Colonic mucosa (tissue), 4 donors: ENCODE measurements at regions not wholly inside any gene's neighbourhood (a gene's known extent, or its start where the extent isn't known, plus 50 kb on each side); places are given as distances from the start of the nearest gene placed in this dataset.

Experiments used
- DNase-seq: peaks from one replicate; pipeline ENCODE4 v3.0.0-alpha.2; 2020
- H3K27ac ChIP-seq: fragments of 200-600 bp; one replicate; pipeline ENCODE4 v1.8.0; 2021
- H3K27me3 ChIP-seq: fragments of 200-600 bp; one replicate; pipeline ENCODE4 v1.8.0; 2021
- H3K36me3 ChIP-seq: fragments of 200-600 bp; one replicate; pipeline ENCODE4 v1.8.0; 2021
- H3K4me1 ChIP-seq: fragments of 200-600 bp; one replicate; pipeline ENCODE4 v1.8.0; 2021; ENCODE audit warnings: mild to moderate bottlenecking
- H3K4me3 ChIP-seq: fragments of 200-600 bp; one replicate; pipeline ENCODE4 v1.8.0; 2021
- H3K9ac ChIP-seq, 2 donors: one replicate each; pipeline ENCODE4 v1.7.0; 2013; ENCODE audit warnings: control low read depth in 2 of 2, low read depth in 2 of 2, low read length in 2 of 2
- H3K9me3 ChIP-seq: fragments of 200-600 bp; one replicate; pipeline ENCODE4 v1.8.0; 2021
- intact Hi-C: fragments of 100-400 bp; cut with DNase I; formaldehyde crosslinking; loops from one replicate; pipeline ENCODE4 v1.14.1; 2022
- TF ChIP-seq, protein P1 (sequence below): fragments of 200-600 bp; IDR thresholded peaks from one replicate; pipeline ENCODE4 v1.8.0; 2022; ENCODE audit warnings: antibody characterized with exemption, mild to moderate bottlenecking
- donor health status: healthy.
- donor health status: DM: no; HTN: no; CAD: no.
- donor health status: DM: no; HTN: no; CAD: no.

DNA sequence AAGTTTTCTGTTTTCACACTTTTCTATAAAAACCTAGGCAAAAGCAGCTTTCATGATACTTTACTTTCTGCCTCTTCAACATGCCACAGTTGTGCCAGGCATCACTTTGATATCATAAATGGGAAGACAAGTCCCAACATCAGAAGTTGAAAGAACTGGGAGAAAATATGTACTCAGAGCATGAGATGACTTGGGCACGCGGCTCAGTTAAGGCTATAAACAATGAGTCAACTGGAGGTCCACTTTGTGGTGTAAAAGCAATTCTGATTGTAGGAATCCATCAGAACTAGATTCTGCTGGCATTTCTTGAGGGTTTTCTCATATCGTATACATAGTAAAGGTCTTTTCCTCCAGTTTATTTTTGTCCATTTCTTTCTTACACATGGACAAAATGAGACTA, 109.7 kb upstream of the USP47 start:
- H3K9me3 ChIP-seq: no peaks in the 10 kb centered on the region
- H3K4me3 ChIP-seq: no peak overlapping the region
- no peaks in the 10 kb centered on the region for H3K4me1 ChIP-seq
- H3K27me3 ChIP-seq: no peaks in the 10 kb centered on the region
- no peak for DNase-seq
- no peaks in the 10 kb centered on the region for H3K36me3 ChIP-seq
- TF ChIP-seq, protein P1, sequence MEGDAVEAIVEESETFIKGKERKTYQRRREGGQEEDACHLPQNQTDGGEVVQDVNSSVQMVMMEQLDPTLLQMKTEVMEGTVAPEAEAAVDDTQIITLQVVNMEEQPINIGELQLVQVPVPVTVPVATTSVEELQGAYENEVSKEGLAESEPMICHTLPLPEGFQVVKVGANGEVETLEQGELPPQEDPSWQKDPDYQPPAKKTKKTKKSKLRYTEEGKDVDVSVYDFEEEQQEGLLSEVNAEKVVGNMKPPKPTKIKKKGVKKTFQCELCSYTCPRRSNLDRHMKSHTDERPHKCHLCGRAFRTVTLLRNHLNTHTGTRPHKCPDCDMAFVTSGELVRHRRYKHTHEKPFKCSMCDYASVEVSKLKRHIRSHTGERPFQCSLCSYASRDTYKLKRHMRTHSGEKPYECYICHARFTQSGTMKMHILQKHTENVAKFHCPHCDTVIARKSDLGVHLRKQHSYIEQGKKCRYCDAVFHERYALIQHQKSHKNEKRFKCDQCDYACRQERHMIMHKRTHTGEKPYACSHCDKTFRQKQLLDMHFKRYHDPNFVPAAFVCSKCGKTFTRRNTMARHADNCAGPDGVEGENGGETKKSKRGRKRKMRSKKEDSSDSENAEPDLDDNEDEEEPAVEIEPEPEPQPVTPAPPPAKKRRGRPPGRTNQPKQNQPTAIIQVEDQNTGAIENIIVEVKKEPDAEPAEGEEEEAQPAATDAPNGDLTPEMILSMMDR: no peak
- H3K9ac ChIP-seq: no peak overlapping the region
- no peak overlapping the region for H3K27ac ChIP-seq
- intact Hi-C loops: no loop called here

DNA sequence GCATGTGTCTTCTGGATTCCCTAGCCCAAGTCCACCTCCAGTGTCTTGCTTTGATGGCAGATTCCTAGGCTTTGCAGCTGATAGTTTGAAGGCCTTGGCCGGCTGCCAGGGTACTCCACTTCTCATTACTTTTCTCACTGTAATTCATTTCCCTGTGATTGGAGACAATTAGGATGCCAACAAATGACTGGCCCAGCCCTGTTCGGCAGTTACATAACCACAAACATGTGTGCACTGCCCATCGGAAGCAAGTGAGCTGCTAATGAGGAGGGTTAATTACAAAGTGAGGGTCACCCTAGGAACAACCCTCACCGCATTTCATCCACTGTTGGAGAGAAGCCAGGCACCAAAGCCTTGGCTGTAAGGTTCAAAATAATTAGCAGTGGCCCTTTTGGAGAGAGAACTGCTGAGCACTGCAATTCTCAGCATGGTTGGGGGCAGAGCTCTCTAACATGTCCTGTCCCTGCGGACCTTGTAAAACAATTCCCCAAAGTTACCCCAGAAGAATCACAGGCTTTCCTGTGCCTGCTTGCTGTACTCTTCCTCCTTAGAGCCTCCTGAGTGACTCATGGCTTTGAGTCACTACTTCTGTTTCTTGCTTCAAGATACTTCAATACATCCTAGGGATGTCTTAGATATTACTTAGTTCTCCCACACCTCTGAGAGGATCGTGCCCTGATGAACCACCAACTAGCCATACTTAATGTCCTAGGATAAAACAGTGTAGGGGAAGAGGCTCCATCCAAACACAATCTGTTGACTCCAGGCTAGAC, 109.7 kb upstream of the GALNT18 start:
- Histone ChIP-seq H3K4me3 (no peak overlapping the region), H3K9ac (no peak overlapping the region), H3K36me3 (no peaks in the 10 kb centered on the region), H3K4me1 (no peaks in the 10 kb centered on the region), H3K9me3 (no peaks in the 10 kb centered on the region), H3K27ac (no peak overlapping the region), H3K27me3 (no peaks in the 10 kb centered on the region)
- TF ChIP-seq, protein P1: no peak
- no peak for DNase-seq
- intact Hi-C loops: no loop called here

DNA sequence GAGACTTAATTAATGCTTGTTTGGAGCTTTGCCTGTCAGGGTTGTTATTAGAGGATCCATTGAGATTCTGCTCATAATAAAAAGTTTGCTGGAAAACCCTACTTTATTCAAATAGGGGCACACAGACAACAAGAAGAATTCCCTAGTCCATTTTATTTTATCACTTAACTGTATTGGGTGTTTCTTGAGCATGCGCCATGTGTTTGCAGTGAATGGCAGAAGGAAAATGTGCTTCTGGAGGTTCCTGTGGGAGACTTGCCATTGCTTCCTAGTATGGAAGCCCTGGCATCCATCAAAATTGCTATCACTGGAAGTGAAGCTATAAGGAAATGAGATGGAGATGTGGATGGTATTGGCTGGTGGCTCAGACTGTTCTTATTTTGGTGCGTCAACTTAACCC, 106.6 kb upstream of the GALNT18 start:
- DNase-seq: no peak

DNA sequence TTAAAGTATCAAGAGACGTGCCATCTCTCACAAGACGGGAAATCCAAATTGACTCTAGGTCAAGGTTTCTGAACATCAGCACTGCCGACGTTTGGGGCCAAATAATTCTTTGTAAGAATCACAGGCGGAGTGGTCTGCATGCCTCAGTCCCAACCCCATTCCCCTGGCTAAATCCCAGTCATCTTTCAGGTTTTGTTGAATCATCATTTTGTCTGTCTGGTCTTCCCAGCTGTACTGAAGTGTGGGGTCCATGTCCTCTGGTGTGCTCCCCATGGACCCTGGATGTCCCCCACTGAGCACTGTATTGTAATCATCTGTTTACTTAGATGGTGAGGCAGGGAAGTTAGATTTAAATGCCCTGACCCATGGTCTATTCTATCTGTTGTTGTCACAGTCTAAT, 103.6 kb upstream of the GALNT18 start:
- Histone ChIP-seq H3K9ac (no peak overlapping the region), H3K36me3 (no peaks in the 10 kb centered on the region), H3K27ac (no peak overlapping the region), H3K4me3 (no peak overlapping the region), H3K27me3 (no peaks in the 10 kb centered on the region), H3K9me3 (no peaks in the 10 kb centered on the region), H3K4me1 (no peaks in the 10 kb centered on the region)
- TF ChIP-seq, protein P1: no peak
- DNase-seq: no peak
- intact Hi-C loops: no loop called here

More for the DNA sequence above, 106.6 kb upstream of the GALNT18 start:
- H3K27me3 ChIP-seq: no peaks in the 10 kb centered on the region
- H3K27ac ChIP-seq: no peak overlapping the region
- no peaks in the 10 kb centered on the region for H3K4me1 ChIP-seq
- no peaks in the 10 kb centered on the region for H3K36me3 ChIP-seq
- H3K9me3 ChIP-seq: no peaks in the 10 kb centered on the region
- H3K4me3 ChIP-seq: no peak overlapping the region
- H3K9ac ChIP-seq: no peak overlapping the region
- intact Hi-C loops: no loop called here
- TF ChIP-seq, protein P1: no peak

DNA sequence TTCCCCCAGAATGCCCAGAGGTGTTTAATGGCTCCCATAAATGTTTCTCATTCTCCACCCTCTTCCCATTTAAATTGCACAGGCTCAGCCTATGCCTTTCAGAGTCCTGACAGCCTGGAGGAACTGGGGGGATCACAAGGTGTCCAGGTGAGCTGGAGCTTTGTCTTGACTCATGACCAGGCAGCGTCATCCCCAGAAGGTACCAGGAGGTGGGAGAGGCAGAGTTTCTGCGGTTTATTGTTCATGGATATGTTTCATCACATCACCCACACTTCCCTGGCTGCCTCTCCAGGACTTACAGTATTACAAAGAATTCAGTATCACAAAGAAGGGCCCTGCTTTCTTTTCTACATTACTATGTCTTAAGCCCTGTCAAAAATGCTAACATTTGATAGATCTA, 103.2 kb upstream of the GALNT18 start:
- DNase-seq: no peak
- no peaks in the 10 kb centered on the region for H3K9me3 ChIP-seq
- H3K9ac ChIP-seq: no peak overlapping the region
- H3K4me1 ChIP-seq: no peaks in the 10 kb centered on the region
- H3K27ac ChIP-seq: no peak overlapping the region
- intact Hi-C loops: no loop called here
- no peaks in the 10 kb centered on the region for H3K27me3 ChIP-seq
- H3K36me3 ChIP-seq: no peaks in the 10 kb centered on the region
- H3K4me3 ChIP-seq: no peak overlapping the region
- TF ChIP-seq, protein P1: no peak
